GM12892 (cell line): ENCODE measurements at regions not wholly inside any gene's neighbourhood (a gene's known extent, or its start where the extent isn't known, plus 50 kb on each side); places are given as distances from the start of the nearest gene placed in this dataset.
"Not testable (repeated sequence)": the region's sequence is repeated elsewhere in the genome, so short reads cannot be mapped to it uniquely, and the experiment has no call there.

ENCODE experiments used
- POLR2A ChIP-seq: IDR thresholded peaks from 2 replicates; pipeline ENCODE4 v1.6.1; 2011; ENCODE audit warnings: low read depth, low read length, control low read depth
- POLR2AphosphoS5 ChIP-seq: IDR thresholded peaks from 2 replicates; pipeline ENCODE4 v1.6.1; 2011; ENCODE audit warnings: low read depth, low read length, control low read depth
- TAF1 ChIP-seq: IDR thresholded peaks from 2 replicates; pipeline ENCODE4 v1.6.1; 2011; ENCODE audit warnings: low read depth, mild to moderate bottlenecking, control low read depth, low read length, borderline replicate concordance

DNA sequence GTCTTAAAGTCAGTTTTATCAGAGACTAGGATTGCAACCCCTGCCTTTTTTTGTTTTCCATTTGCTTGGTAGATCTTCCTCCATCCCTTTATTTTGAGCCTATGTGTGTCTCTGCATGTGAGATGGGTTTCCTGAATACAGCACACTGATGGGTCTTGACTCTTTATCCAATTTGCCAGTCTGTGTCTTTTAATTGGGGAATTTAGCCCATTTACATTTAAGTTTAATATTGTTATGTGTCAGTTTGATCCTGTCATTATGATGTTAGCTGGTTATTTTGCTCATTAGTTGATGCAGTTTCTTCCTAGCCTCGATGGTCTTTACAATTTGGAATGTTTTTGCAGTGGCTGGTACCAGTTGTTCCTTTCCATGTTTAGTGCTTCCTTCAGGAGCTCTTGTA, 93.3 kb upstream of the GALNT18 start:
- not testable (repeated sequence) for TF ChIP-seq POLR2A, TAF1, POLR2AphosphoS5
